ENCODE measurements at regions not wholly inside any gene's neighbourhood (a gene's known extent, or its start where the extent isn't known, plus 50 kb on each side); places are given as distances from the start of the nearest gene placed in this dataset.

GRCh38 chr14:100648474-100649172 is 61.4 kb upstream of the BEGAIN start:
- TF ChIP-seq REST (IDR thresholded peaks at IDR 0.05; ENCODE audit: insufficient read depth in 1 of 2, low read depth in 2 of 2, low read length in 2 of 2) (no peak), SIN3A (IDR thresholded peaks at IDR 0.05; ENCODE audit: borderline replicate concordance, insufficient read depth, low read length) (no peak), POLR2AphosphoS5 (IDR thresholded peaks at IDR 0.05; ENCODE audit: low read depth, low read length) (no peak), FOXP2 (optimal IDR thresholded peaks at IDR 0.05; ENCODE audit: borderline replicate concordance, extremely low read depth, extremely low read length, insufficient read depth) (no peak), TAF1 (IDR thresholded peaks at IDR 0.05; ENCODE audit: borderline replicate concordance, insufficient read depth, low read length) (no peak)

- TF ChIP-seq SIN3A (IDR thresholded peaks at IDR 0.05; ENCODE audit: borderline replicate concordance, insufficient read depth, low read length) (no peak), REST (IDR thresholded peaks at IDR 0.05; ENCODE audit: insufficient read depth in 1 of 2, low read depth in 2 of 2, low read length in 2 of 2) (no peak), POLR2AphosphoS5 (IDR thresholded peaks at IDR 0.05; ENCODE audit: low read depth, low read length) (no peak), FOXP2 (optimal IDR thresholded peaks at IDR 0.05; ENCODE audit: borderline replicate concordance, extremely low read depth, extremely low read length, insufficient read depth) (no peak), TAF1 (IDR thresholded peaks at IDR 0.05; ENCODE audit: borderline replicate concordance, insufficient read depth, low read length) (no peak)
Observed at GRCh38 chr14:100649173-100649519, 61.9 kb upstream of the BEGAIN start.

GRCh38 chr14:100651999-100652508 is 64.8 kb upstream of the BEGAIN start:
- TF ChIP-seq POLR2AphosphoS5 (IDR thresholded peaks at IDR 0.05; ENCODE audit: low read depth, low read length) = no peak

GRCh38 chr14:100652744-100653143 is 65.5 kb upstream of the BEGAIN start:
- TF ChIP-seq TAF1 (IDR thresholded peaks at IDR 0.05; ENCODE audit: borderline replicate concordance, insufficient read depth, low read length) (no peak), REST (IDR thresholded peaks at IDR 0.05; ENCODE audit: insufficient read depth in 1 of 2, low read depth in 2 of 2, low read length in 2 of 2) (no peak), POLR2AphosphoS5 (IDR thresholded peaks at IDR 0.05; ENCODE audit: low read depth, low read length) (no peak), SIN3A (IDR thresholded peaks at IDR 0.05; ENCODE audit: borderline replicate concordance, insufficient read depth, low read length) (no peak), FOXP2 (optimal IDR thresholded peaks at IDR 0.05; ENCODE audit: borderline replicate concordance, extremely low read depth, extremely low read length, insufficient read depth) (no peak)

GRCh38 chr14:100653409-100653808 is 66.2 kb upstream of the BEGAIN start:
- TF ChIP-seq FOXP2 (optimal IDR thresholded peaks at IDR 0.05; ENCODE audit: borderline replicate concordance, extremely low read depth, extremely low read length, insufficient read depth) (no peak), REST (IDR thresholded peaks at IDR 0.05; ENCODE audit: insufficient read depth in 1 of 2, low read depth in 2 of 2, low read length in 2 of 2) (no peak), SIN3A (IDR thresholded peaks at IDR 0.05; ENCODE audit: borderline replicate concordance, insufficient read depth, low read length) (no peak), POLR2AphosphoS5 (IDR thresholded peaks at IDR 0.05; ENCODE audit: low read depth, low read length) (no peak), TAF1 (IDR thresholded peaks at IDR 0.05; ENCODE audit: borderline replicate concordance, insufficient read depth, low read length) (no peak)

All from PFSK-1 (cell line).